CD4-positive, CD25-positive, alpha-beta regulatory T cell (primary cell): ENCODE measurements at regions not wholly inside any gene's neighbourhood (a gene's known extent, or its start where the extent isn't known, plus 50 kb on each side); places are given as distances from the start of the nearest gene placed in this dataset.

Experiments
- ATAC-seq, 2 donors: fragments of 150-1000 bp; cut with Tn5 transposase; one replicate each; pipeline ENCODE4 v1.10.0; 2021; ENCODE audit warnings: low read depth in 2 of 2, moderate number of reproducible peaks in 2 of 2, moderate library complexity in 1 of 2
- DNase-seq, 3 donors: peaks; one replicate each; pipeline versions ENCODE4 v3.0.0 to v3.0.0-alpha.2; 2012 to 2022; ENCODE audit warnings: mixed read lengths in 1 of 3
- H3K27ac ChIP-seq: one replicate; pipeline ENCODE4 v1.7.0; 2013; ENCODE audit warnings: mild to moderate bottlenecking, low read length; ENCODE audit not compliant: insufficient read depth, poor library complexity, severe bottlenecking
- H3K27me3 ChIP-seq: one replicate; pipeline ENCODE4 v1.7.0; 2013; ENCODE audit warnings: low read length; ENCODE audit not compliant: control insufficient read depth, insufficient read depth
- H3K36me3 ChIP-seq: one replicate; pipeline ENCODE4 v1.7.0; 2013; ENCODE audit warnings: mild to moderate bottlenecking, low read length, moderate library complexity; ENCODE audit not compliant: control insufficient read depth, insufficient read depth
- H3K4me1 ChIP-seq: 2 replicates; pipeline ENCODE4 v1.7.0; 2013; ENCODE audit warnings: mild to moderate bottlenecking, low read length; ENCODE audit not compliant: insufficient read depth, control insufficient read depth, poor library complexity, severe bottlenecking
- H3K4me3 ChIP-seq: one replicate; pipeline ENCODE4 v1.7.0; 2013; ENCODE audit warnings: low read depth, mild to moderate bottlenecking, low read length, moderate library complexity
- H3K9me3 ChIP-seq, 2 experiments: 1 replicate in 1 of 2; 2 replicates in 1 of 2; pipeline ENCODE4 v1.7.0; 2013; ENCODE audit warnings: low read length in 2 of 2, mild to moderate bottlenecking in 1 of 2, moderate library complexity in 1 of 2; ENCODE audit not compliant: control insufficient read depth in 2 of 2
- H3K27ac Mint-ChIP-seq, 3 donors: one replicate each; pipeline ENCODE4 v1.8.0; 2020 to 2022; ENCODE audit warnings: mild to moderate bottlenecking in 3 of 3, mixed read lengths in 3 of 3, moderate library complexity in 2 of 3
- H3K27me3 Mint-ChIP-seq: one replicate; pipeline ENCODE4 v1.8.0; 2022; ENCODE audit warnings: mild to moderate bottlenecking, mixed read lengths
- H3K36me3 Mint-ChIP-seq: one replicate; pipeline ENCODE4 v1.8.0; 2020; ENCODE audit warnings: mixed read lengths
- H3K4me1 Mint-ChIP-seq, 4 donors: one replicate each; pipeline ENCODE4 v1.8.0; 2020 to 2022; ENCODE audit warnings: mixed read lengths in 4 of 4, mild to moderate bottlenecking in 1 of 4
- H3K4me3 Mint-ChIP-seq, 4 donors: one replicate each; pipeline ENCODE4 v1.8.0; 2020 to 2022; ENCODE audit warnings: mild to moderate bottlenecking in 4 of 4, mixed read lengths in 4 of 4, moderate library complexity in 3 of 4
- H3K9me3 Mint-ChIP-seq, 7 donors: one replicate each; pipeline ENCODE4 v1.8.0; 2020 to 2022; ENCODE audit warnings: mixed read lengths in 7 of 7, mild to moderate bottlenecking in 3 of 7, moderate library complexity in 2 of 7

DNA sequence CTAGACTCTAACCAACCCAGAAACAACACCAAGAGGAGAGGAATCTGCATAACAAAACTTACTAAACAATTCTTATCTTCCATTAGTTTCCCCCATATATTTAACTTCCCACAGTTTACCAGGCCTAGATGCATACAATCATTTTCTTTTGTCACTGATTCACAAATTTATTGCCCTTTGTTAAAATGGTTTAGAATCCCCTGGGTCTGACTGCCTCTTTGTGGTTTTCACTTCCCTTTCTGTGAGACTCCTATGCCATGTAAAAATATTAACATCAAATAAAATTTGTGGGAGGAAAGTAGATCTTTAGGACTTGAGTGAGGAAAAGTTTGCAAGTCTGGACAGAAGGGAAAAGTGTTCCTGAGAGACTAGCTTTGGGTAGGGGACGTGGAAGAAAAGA, 393.8 kb upstream of the CNKSR2 start:
- H3K36me3 ChIP-seq = no peaks in the 10 kb centered on the region
- H3K27ac Mint-ChIP-seq = no peak overlapping the region
- H3K4me3 Mint-ChIP-seq = no peak overlapping the region
- no peak overlapping the region for H3K27ac ChIP-seq
- H3K27me3 ChIP-seq = no peaks in the 10 kb centered on the region
- ATAC-seq (no peak), DNase-seq (no peak)
- no peak overlapping the region for H3K4me3 ChIP-seq
- no peaks in the 10 kb centered on the region for H3K9me3 ChIP-seq
- H3K4me1 Mint-ChIP-seq = no peaks in the 10 kb centered on the region
- H3K27me3 Mint-ChIP-seq = peaks cover 4% of the 10 kb centered on the region
- peaks cover 0 to 1% (median 0%) of the 10 kb centered on the region in 7 donors for H3K9me3 Mint-ChIP-seq
- H3K4me1 ChIP-seq = no peaks in the 10 kb centered on the region
- no peaks in the 10 kb centered on the region for H3K36me3 Mint-ChIP-seq

DNA sequence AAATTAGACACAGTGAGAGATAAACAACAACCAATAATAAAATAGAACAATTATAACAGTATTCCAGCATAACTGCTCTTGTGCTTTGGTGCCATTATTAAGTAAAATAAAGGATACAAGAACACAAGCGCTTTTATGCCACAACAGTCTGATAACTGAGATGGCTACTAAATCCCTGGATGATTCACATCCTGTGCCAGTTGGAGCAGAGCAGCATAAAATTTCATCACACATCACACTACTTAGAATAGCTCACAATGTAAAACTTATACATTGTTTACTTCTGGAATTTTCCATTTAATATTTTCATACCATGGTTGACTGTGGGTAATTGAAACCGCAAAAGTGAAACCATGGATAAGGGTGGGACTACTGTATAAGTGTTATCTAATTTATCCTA, 399.9 kb upstream of the CNKSR2 start:
- H3K4me3 Mint-ChIP-seq = no peak overlapping the region

DNA sequence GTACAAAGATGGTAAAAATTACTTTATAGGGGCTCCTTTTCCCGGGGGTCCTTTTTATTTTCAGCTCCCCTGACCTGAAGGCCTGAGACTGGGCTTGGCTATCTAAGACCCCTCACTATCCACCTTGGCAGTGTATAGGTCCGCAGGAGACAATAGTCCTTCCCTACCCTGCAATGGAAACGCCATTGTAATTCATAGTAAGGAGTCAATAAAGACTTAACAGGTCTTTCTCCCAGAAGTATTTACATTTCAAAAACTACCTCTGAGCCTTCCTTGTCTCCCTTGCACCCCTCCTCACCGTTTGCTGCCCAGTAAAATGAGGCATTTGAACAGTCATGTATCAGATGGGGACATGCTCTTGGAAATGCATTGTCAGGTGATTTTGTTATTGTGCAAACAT, 401.2 kb upstream of the CNKSR2 start:
- H3K4me1 ChIP-seq = no peaks in the 10 kb centered on the region
- Mint-ChIP-seq H3K4me1 (no peaks in the 10 kb centered on the region), H3K27me3 (no peaks in the 10 kb centered on the region), H3K27ac (no peak overlapping the region), H3K9me3 (peaks cover 0 to 2% (median 0%) of the 10 kb centered on the region in 7 donors), H3K4me3 (no peak overlapping the region), H3K36me3 (no peaks in the 10 kb centered on the region)
- H3K36me3 ChIP-seq = no peaks in the 10 kb centered on the region
- H3K27me3 ChIP-seq = no peaks in the 10 kb centered on the region
- ATAC-seq (no peak), DNase-seq (no peak)
- no peak overlapping the region for H3K4me3 ChIP-seq
- no peak overlapping the region for H3K27ac ChIP-seq
- H3K9me3 ChIP-seq = no peaks in the 10 kb centered on the region

More for the DNA sequence above, 399.9 kb upstream of the CNKSR2 start:
- Mint-ChIP-seq H3K27me3 (no peaks in the 10 kb centered on the region), H3K9me3 (peaks cover 0 to 2% (median 0%) of the 10 kb centered on the region in 7 donors), H3K27ac (no peak overlapping the region), H3K4me1 (no peaks in the 10 kb centered on the region), H3K36me3 (no peaks in the 10 kb centered on the region)
- Histone ChIP-seq H3K27ac (no peak overlapping the region), H3K36me3 (no peaks in the 10 kb centered on the region), H3K27me3 (no peaks in the 10 kb centered on the region), H3K9me3 (no peaks in the 10 kb centered on the region), H3K4me1 (no peaks in the 10 kb centered on the region), H3K4me3 (no peak overlapping the region)
- ATAC-seq = no peak
- DNase-seq = no peak

DNA sequence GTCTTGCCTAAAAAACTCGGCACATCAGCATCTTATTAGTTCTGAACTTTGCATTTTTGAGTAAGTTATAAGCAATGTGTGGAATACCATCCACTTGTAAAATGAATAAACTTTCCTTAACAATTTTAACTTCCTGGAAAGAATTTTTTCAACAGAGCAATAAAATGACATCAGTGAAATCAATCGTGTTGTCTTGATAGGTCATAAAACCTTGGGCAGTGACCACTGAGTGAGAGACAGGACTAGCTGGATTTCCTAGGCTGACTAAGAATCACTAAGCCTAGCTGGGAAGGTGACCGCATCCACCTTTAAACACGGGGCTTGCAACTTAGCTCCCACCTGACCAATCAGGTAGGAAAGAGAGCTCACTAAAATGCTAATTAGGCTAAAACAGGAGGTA, 403.0 kb upstream of the CNKSR2 start:
- Histone ChIP-seq H3K4me3 (no peak overlapping the region), H3K27me3 (no peaks in the 10 kb centered on the region), H3K9me3 (no peaks in the 10 kb centered on the region), H3K4me1 (no peaks in the 10 kb centered on the region), H3K36me3 (no peaks in the 10 kb centered on the region), H3K27ac (no peak overlapping the region)
- DNase-seq (no peak), ATAC-seq (no peak)
- Mint-ChIP-seq H3K36me3 (no peaks in the 10 kb centered on the region), H3K27me3 (no peaks in the 10 kb centered on the region), H3K27ac (no peak overlapping the region), H3K9me3 (peaks cover 0 to 8% (median 0%) of the 10 kb centered on the region in 7 donors), H3K4me1 (no peaks in the 10 kb centered on the region), H3K4me3 (no peak overlapping the region)

DNA sequence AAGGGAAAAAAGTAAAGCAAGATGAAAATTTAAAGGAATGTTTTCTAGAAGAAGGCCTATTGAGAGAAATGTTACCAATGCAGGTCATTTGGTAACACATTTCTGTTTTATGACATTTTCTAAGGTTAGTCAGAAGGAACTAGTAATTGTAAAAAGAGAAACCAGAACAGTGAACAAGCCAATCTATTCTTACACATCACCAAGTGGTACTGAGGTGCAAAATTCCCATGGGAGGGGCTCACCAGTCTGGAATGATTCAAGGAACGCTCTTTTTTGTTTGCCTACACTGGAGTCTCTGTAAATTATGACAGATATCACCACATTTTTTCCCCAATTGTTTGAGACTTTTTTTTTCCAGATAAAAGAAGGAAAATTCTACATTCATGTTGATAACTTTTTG, 404.7 kb upstream of the CNKSR2 start:
- no peaks in the 10 kb centered on the region for H3K4me1 Mint-ChIP-seq
- no peak for ATAC-seq

DNA sequence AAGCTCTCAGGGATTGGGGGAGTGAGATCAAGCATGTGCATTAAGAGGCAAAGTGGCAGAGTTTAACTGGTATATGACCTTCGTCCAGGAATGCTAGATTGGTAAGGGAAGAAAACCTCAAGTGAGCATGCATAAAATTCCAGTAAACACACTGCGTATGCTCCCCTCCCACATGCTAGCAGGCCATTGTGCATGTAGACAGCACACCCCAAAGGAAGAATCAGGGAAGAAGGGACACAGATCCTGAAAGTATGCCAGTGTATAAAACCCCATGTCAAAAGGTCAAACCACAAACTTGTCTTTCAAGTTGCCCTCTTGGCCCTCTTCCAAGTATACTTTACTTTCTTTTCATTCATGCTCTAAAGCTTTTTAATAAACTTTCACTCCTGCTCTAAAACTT, 405.2 kb upstream of the CNKSR2 start:
- Histone ChIP-seq H3K36me3 (no peaks in the 10 kb centered on the region), H3K9me3 (no peaks in the 10 kb centered on the region), H3K4me3 (no peak overlapping the region), H3K4me1 (no peaks in the 10 kb centered on the region), H3K27ac (no peak overlapping the region), H3K27me3 (no peaks in the 10 kb centered on the region)
- Mint-ChIP-seq H3K4me1 (no peaks in the 10 kb centered on the region), H3K9me3 (peaks cover 0 to 8% (median under 1%) of the 10 kb centered on the region in 7 donors), H3K27ac (no peak overlapping the region), H3K27me3 (no peaks in the 10 kb centered on the region), H3K36me3 (no peaks in the 10 kb centered on the region), H3K4me3 (no peak overlapping the region)
- DNase-seq (no peak), ATAC-seq (no peak)

More for the DNA sequence above, 404.7 kb upstream of the CNKSR2 start:
- Mint-ChIP-seq H3K36me3 (no peaks in the 10 kb centered on the region), H3K4me3 (no peak overlapping the region), H3K27me3 (no peaks in the 10 kb centered on the region), H3K9me3 (peaks cover 0 to 8% (median 0%) of the 10 kb centered on the region in 7 donors), H3K27ac (no peak overlapping the region)
- no peak for DNase-seq
- no peaks in the 10 kb centered on the region for H3K9me3 ChIP-seq
- H3K4me1 ChIP-seq = no peaks in the 10 kb centered on the region
- H3K27ac ChIP-seq = no peak overlapping the region
- H3K4me3 ChIP-seq = no peak overlapping the region
- H3K36me3 ChIP-seq = no peaks in the 10 kb centered on the region
- H3K27me3 ChIP-seq = no peaks in the 10 kb centered on the region

DNA sequence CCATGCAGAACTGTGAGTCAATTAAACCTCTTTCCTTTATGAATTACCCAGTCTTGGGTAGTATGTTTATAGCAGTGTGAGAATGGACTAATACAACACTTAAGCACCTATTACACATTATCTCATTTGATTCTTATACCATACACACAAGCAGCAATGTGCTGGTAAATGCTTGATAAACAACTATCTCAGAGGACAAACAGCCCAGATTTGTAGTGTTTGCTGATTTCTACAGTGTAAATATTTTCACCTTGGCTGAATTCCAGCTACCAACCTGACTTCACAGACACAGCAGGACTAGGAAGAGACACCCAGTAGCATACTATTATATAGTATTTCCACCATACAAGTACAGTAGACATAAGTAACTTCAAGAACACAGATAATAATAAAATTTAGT, 406.5 kb upstream of the CNKSR2 start:
- Histone ChIP-seq H3K27me3 (no peaks in the 10 kb centered on the region), H3K36me3 (no peaks in the 10 kb centered on the region), H3K4me1 (no peaks in the 10 kb centered on the region), H3K4me3 (no peak overlapping the region), H3K9me3 (no peaks in the 10 kb centered on the region), H3K27ac (no peak overlapping the region)
- DNase-seq (no peak), ATAC-seq (no peak)
- no peaks in the 10 kb centered on the region for H3K36me3 Mint-ChIP-seq
- no peaks in the 10 kb centered on the region for H3K27me3 Mint-ChIP-seq
- H3K4me1 Mint-ChIP-seq = no peaks in the 10 kb centered on the region
- no peak overlapping the region for H3K27ac Mint-ChIP-seq
- no peak overlapping the region for H3K4me3 Mint-ChIP-seq
- peaks cover 0 to 9% (median 4%) of the 10 kb centered on the region in 7 donors for H3K9me3 Mint-ChIP-seq

DNA sequence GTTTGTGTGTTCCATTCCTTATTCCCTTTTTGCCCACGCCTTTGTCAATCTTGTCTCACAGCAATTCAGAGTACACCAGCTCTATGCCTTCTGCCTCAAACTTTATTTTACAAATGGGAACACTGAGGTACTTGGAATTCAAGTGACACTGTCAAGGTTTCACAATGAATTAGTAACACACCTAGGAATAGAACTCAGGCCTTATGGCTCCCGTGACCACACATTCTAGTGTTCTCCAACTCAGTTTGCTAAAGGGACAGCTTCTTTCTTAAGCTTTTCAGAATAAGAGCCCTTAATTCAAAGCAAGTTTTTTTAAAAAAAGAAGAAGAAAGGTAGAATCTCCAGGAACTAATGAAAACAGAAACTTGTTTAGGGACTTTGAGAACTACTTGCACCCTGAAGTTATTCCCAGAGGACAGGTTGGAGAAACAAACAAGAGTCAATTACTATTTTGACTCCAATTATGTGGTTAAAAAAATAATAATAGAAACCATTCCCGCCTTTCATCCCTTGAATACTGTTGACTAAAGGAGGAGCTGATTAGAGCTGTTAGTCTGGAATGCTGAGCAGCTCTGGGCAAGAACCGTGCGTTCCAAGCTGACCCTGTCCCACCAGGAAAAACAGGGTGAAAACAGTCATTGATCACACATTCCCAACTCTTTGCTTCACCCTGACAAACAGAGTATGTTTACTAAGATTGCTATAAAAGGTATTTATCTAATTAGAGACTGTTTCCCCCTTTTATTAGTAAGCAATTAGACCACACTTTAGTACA, 408.8 kb upstream of the CNKSR2 start:
- Mint-ChIP-seq H3K36me3 (no peaks in the 10 kb centered on the region), H3K4me1 (no peaks in the 10 kb centered on the region), H3K27ac (no peak overlapping the region), H3K4me3 (no peak overlapping the region), H3K27me3 (no peaks in the 10 kb centered on the region), H3K9me3 (peaks cover 0 to 10% (median 4%) of the 10 kb centered on the region in 7 donors)
- ATAC-seq (no peak), DNase-seq (no peak)
- no peaks in the 10 kb centered on the region for H3K36me3 ChIP-seq
- H3K4me1 ChIP-seq = no peaks in the 10 kb centered on the region
- no peak overlapping the region for H3K4me3 ChIP-seq
- H3K27me3 ChIP-seq = no peaks in the 10 kb centered on the region
- no peak overlapping the region for H3K27ac ChIP-seq
- no peaks in the 10 kb centered on the region for H3K9me3 ChIP-seq
